Sigmoid colon (tissue), 4 donors: ENCODE measurements at regions not wholly inside any gene's neighbourhood (a gene's known extent, or its start where the extent isn't known, plus 50 kb on each side); places are given as distances from the start of the nearest gene placed in this dataset.

Experiments
- EP300 ChIP-seq, 4 donors: sonication (generic); formaldehyde crosslinking; IDR thresholded peaks; one replicate each; pipeline ENCODE4 v1.6.1; 2017; ENCODE audit warnings: antibody characterized with exemption in 4 of 4
- POLR2A ChIP-seq, 2 donors: fragments of 450-650 bp; IDR thresholded peaks; one replicate each; pipeline ENCODE4 v1.6.1; 2016; ENCODE audit warnings: antibody characterized with exemption in 2 of 2, mild to moderate bottlenecking in 2 of 2, moderate library complexity in 2 of 2
- POLR2AphosphoS5 ChIP-seq, 4 donors: sonication (generic); formaldehyde crosslinking; IDR thresholded peaks; one replicate each; pipeline ENCODE4 v1.6.1; 2017; ENCODE audit warnings: antibody characterized with exemption in 4 of 4
- TF ChIP-seq, protein P1 (sequence below), 4 experiments: fragments of 450-650 bp in 3 of 4; fragments of 200-600 bp in 1 of 4; IDR thresholded peaks; one replicate each; pipeline ENCODE4 v1.5.1; 2016 to 2019; ENCODE audit warnings: antibody characterized with exemption in 4 of 4, mild to moderate bottlenecking in 3 of 4, moderate library complexity in 2 of 4

DNA sequence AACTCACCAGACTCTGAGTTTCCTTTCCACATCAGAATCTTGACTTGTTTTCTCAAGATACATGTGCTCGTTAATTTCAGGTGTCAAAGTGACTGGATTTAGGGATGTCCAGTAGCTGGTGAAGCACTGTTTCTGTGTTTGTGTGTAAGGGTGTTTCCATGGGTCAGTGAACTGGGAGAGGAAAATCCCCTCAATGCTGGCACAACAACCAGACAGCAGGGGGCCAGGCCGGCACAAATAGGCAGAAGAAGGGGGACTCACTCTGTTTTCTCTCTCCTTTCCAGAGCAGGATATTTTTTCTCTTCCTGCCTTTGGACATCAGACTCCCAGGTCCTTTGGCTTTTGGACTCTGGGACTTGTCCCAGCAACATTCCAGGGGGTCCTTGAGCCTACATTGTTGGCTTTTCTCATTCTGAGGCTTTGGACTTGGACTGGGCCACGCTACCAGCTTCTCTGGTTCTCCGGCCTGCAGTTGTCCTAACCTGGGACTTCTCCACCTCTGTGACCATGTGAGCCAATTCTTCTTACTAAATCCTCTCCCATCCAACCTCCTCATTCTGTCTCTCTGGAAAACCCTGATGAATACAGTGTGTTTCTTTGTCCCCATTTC is 144.0 kb downstream of the CAAP1 start:
- TF ChIP-seq, protein P1, sequence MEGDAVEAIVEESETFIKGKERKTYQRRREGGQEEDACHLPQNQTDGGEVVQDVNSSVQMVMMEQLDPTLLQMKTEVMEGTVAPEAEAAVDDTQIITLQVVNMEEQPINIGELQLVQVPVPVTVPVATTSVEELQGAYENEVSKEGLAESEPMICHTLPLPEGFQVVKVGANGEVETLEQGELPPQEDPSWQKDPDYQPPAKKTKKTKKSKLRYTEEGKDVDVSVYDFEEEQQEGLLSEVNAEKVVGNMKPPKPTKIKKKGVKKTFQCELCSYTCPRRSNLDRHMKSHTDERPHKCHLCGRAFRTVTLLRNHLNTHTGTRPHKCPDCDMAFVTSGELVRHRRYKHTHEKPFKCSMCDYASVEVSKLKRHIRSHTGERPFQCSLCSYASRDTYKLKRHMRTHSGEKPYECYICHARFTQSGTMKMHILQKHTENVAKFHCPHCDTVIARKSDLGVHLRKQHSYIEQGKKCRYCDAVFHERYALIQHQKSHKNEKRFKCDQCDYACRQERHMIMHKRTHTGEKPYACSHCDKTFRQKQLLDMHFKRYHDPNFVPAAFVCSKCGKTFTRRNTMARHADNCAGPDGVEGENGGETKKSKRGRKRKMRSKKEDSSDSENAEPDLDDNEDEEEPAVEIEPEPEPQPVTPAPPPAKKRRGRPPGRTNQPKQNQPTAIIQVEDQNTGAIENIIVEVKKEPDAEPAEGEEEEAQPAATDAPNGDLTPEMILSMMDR (IDR thresholded peaks at IDR 0.05), result no peak
- TF ChIP-seq POLR2A (IDR thresholded peaks at IDR 0.05) (no peak), POLR2AphosphoS5 (IDR thresholded peaks at IDR 0.05) (no peak), EP300 (IDR thresholded peaks at IDR 0.05) (no peak)
